ENCODE measurements at regions not wholly inside any gene's neighbourhood (a gene's known extent, or its start where the extent isn't known, plus 50 kb on each side); places are given as distances from the start of the nearest gene placed in this dataset.

GRCh38 chr17:77385750-77386501 lies 245.2 kb downstream of the SEC14L1 start (continued):
- TF ChIP-seq, protein P1, sequence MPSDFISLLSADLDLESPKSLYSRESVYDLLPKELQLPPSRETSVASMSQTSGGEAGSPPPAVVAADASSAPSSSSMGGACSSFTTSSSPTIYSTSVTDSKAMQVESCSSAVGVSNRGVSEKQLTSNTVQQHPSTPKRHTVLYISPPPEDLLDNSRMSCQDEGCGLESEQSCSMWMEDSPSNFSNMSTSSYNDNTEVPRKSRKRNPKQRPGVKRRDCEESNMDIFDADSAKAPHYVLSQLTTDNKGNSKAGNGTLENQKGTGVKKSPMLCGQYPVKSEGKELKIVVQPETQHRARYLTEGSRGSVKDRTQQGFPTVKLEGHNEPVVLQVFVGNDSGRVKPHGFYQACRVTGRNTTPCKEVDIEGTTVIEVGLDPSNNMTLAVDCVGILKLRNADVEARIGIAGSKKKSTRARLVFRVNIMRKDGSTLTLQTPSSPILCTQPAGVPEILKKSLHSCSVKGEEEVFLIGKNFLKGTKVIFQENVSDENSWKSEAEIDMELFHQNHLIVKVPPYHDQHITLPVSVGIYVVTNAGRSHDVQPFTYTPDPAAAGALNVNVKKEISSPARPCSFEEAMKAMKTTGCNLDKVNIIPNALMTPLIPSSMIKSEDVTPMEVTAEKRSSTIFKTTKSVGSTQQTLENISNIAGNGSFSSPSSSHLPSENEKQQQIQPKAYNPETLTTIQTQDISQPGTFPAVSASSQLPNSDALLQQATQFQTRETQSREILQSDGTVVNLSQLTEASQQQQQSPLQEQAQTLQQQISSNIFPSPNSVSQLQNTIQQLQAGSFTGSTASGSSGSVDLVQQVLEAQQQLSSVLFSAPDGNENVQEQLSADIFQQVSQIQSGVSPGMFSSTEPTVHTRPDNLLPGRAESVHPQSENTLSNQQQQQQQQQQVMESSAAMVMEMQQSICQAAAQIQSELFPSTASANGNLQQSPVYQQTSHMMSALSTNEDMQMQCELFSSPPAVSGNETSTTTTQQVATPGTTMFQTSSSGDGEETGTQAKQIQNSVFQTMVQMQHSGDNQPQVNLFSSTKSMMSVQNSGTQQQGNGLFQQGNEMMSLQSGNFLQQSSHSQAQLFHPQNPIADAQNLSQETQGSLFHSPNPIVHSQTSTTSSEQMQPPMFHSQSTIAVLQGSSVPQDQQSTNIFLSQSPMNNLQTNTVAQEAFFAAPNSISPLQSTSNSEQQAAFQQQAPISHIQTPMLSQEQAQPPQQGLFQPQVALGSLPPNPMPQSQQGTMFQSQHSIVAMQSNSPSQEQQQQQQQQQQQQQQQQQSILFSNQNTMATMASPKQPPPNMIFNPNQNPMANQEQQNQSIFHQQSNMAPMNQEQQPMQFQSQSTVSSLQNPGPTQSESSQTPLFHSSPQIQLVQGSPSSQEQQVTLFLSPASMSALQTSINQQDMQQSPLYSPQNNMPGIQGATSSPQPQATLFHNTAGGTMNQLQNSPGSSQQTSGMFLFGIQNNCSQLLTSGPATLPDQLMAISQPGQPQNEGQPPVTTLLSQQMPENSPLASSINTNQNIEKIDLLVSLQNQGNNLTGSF (CRISPR knock-in tag; IDR thresholded peaks at IDR 0.05), result no peak
- TF ChIP-seq PAF1 (CRISPR knock-in tag; IDR thresholded peaks at IDR 0.05) (0 out of 2 replicates have a peak, but pooled peaks have one; percentile 15), ZNF350 (CRISPR knock-in tag; IDR thresholded peaks at IDR 0.05; ENCODE audit: borderline replicate concordance, low read depth) (no peak), ZNF652 (CRISPR knock-in tag; IDR thresholded peaks at IDR 0.05; ENCODE audit: borderline replicate concordance, low read depth) (no peak), ZBTB7B (CRISPR knock-in tag; IDR thresholded peaks at IDR 0.05) (no peak), MYNN (CRISPR knock-in tag; IDR thresholded peaks at IDR 0.05; ENCODE audit: low read depth) (no peak), EP300 (IDR thresholded peaks at IDR 0.05; ENCODE audit: low read depth in 2 of 2, low read length in 2 of 2) (no peak), EP300 (CRISPR knock-in tag; IDR thresholded peaks at IDR 0.05; ENCODE audit: borderline replicate concordance) (0 out of 2 replicates have a peak, but pooled peaks have one; percentile 10), HCFC1 (IDR thresholded peaks at IDR 0.05; ENCODE audit: low read depth, low read length) (no peak), ZNF329 (CRISPR knock-in tag; IDR thresholded peaks at IDR 0.05; ENCODE audit: low read depth) (no peak), FOSL2 (CRISPR knock-in tag; IDR thresholded peaks at IDR 0.05) (no peak), ZNF331 (CRISPR knock-in tag; IDR thresholded peaks at IDR 0.05) (no peak), TOPORS (CRISPR knock-in tag; IDR thresholded peaks at IDR 0.05) (no peak), ZSCAN31 (CRISPR knock-in tag; IDR thresholded peaks at IDR 0.05; ENCODE audit: low read depth) (no peak), MEIS2 (CRISPR knock-in tag; IDR thresholded peaks at IDR 0.05) (0 out of 2 replicates have a peak, but pooled peaks have one; percentile 15), NCOA2 (CRISPR knock-in tag; IDR thresholded peaks at IDR 0.05) (0 out of 2 replicates have a peak, but pooled peaks have one; percentile 4), IRF1 (CRISPR knock-in tag; IDR thresholded peaks at IDR 0.05; ENCODE audit: low read depth) (no peak), TAF1 (CRISPR knock-in tag; IDR thresholded peaks at IDR 0.05) (no peak), SMARCE1 (IDR thresholded peaks at IDR 0.05; ENCODE audit: borderline replicate concordance) (no peak)
- TF ChIP-seq, protein P2, sequence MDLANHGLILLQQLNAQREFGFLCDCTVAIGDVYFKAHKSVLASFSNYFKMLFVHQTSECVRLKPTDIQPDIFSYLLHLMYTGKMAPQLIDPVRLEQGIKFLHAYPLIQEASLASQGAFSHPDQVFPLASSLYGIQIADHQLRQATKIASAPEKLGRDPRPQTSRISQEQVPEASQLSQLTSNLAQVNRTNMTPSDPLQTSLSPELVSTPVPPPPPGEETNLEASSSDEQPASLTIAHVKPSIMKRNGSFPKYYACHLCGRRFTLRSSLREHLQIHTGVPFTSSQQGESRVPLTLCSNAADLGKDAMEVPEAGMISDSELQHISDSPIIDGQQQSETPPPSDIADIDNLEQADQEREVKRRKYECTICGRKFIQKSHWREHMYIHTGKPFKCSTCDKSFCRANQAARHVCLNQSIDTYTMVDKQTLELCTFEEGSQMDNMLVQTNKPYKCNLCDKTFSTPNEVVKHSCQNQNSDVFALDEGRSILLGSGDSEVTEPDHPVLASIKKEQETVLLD (CRISPR knock-in tag; IDR thresholded peaks at IDR 0.05; ENCODE audit: low read depth), result no peak
- TF ChIP-seq, protein P3, sequence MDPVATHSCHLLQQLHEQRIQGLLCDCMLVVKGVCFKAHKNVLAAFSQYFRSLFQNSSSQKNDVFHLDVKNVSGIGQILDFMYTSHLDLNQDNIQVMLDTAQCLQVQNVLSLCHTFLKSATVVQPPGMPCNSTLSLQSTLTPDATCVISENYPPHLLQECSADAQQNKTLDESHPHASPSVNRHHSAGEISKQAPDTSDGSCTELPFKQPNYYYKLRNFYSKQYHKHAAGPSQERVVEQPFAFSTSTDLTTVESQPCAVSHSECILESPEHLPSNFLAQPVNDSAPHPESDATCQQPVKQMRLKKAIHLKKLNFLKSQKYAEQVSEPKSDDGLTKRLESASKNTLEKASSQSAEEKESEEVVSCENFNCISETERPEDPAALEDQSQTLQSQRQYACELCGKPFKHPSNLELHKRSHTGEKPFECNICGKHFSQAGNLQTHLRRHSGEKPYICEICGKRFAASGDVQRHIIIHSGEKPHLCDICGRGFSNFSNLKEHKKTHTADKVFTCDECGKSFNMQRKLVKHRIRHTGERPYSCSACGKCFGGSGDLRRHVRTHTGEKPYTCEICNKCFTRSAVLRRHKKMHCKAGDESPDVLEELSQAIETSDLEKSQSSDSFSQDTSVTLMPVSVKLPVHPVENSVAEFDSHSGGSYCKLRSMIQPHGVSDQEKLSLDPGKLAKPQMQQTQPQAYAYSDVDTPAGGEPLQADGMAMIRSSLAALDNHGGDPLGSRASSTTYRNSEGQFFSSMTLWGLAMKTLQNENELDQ (CRISPR knock-in tag; IDR thresholded peaks at IDR 0.05; ENCODE audit: borderline replicate concordance), result no peak

Data from HepG2 (cell line).